ENCODE measurements at regions not wholly inside any gene's neighbourhood (a gene's known extent, or its start where the extent isn't known, plus 50 kb on each side); places are given as distances from the start of the nearest gene placed in this dataset.

DNA sequence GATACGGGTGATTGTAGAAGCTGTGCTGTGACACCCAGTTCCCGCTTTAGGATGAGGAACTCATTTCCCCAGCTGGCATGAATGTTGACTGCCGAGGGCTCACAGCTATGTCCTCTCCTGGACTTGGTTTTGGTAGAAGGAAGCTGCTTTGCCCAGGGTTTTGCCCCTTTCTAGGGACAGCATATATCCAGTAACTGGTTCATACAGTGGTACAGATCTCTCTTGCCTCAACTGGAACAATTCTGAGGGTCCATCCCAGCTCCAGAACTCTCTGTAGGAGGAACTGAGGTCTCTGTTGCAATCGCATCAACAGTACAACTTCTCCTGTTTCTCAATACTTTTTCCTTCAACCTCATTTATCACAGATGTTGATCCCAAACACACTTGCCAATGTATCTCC is 54.5 kb upstream of the FNDC3B start:
- Histone ChIP-seq H3K27ac (replicated peaks in 1 of 4) (no peak overlapping the region), H3K4me1 (peaks cover 0 to 7% (median 3%) of the 10 kb centered on the region in 4 donors), H3K27me3 (no peaks in the 10 kb centered on the region), H3K9me3 (no peaks in the 10 kb centered on the region), H3K4me3 (no peak overlapping the region), H3K36me3 (no peaks in the 10 kb centered on the region)
- intact Hi-C loops (cut with DNase I), result no loop called here
- TF ChIP-seq POLR2AphosphoS5 (IDR thresholded peaks at IDR 0.05) (no peak), EP300 (IDR thresholded peaks at IDR 0.05) (no peak), POLR2A (IDR thresholded peaks at IDR 0.05; ENCODE audit: low read depth) (no peak)
- TF ChIP-seq, protein P1, sequence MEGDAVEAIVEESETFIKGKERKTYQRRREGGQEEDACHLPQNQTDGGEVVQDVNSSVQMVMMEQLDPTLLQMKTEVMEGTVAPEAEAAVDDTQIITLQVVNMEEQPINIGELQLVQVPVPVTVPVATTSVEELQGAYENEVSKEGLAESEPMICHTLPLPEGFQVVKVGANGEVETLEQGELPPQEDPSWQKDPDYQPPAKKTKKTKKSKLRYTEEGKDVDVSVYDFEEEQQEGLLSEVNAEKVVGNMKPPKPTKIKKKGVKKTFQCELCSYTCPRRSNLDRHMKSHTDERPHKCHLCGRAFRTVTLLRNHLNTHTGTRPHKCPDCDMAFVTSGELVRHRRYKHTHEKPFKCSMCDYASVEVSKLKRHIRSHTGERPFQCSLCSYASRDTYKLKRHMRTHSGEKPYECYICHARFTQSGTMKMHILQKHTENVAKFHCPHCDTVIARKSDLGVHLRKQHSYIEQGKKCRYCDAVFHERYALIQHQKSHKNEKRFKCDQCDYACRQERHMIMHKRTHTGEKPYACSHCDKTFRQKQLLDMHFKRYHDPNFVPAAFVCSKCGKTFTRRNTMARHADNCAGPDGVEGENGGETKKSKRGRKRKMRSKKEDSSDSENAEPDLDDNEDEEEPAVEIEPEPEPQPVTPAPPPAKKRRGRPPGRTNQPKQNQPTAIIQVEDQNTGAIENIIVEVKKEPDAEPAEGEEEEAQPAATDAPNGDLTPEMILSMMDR (IDR thresholded peaks at IDR 0.05), result no peak
- DNase-seq (ENCODE audit: extremely low spot score), result no peak
- WGBS, result 94% methylated on average over 4 of the region's 4 CpGs

GRCh38 chr3:171986176-171986575 is 53.2 kb upstream of the FNDC3B start:
- H3K27me3 ChIP-seq, result no peaks in the 10 kb centered on the region
- H3K4me3 ChIP-seq, result no peak overlapping the region
- no peak for DNase-seq (ENCODE audit: extremely low spot score)
- no peak overlapping the region for H3K27ac ChIP-seq (replicated peaks in 1 of 4)
- WGBS, result 71% methylated on average over 3 of the region's 3 CpGs
- no peak for TF ChIP-seq EP300 (IDR thresholded peaks at IDR 0.05)
- TF ChIP-seq, protein P1 (IDR thresholded peaks at IDR 0.05), result no peak
- TF ChIP-seq POLR2AphosphoS5 (IDR thresholded peaks at IDR 0.05), result no peak
- TF ChIP-seq POLR2A (IDR thresholded peaks at IDR 0.05; ENCODE audit: low read depth), result no peak
- intact Hi-C loops (cut with DNase I), result no loop called here
- peaks cover 0 to 7% (median 3%) of the 10 kb centered on the region in 4 donors for H3K4me1 ChIP-seq
- no peaks in the 10 kb centered on the region for H3K9me3 ChIP-seq
- no peaks in the 10 kb centered on the region for H3K36me3 ChIP-seq

- H3K9me3 ChIP-seq, result no peaks in the 10 kb centered on the region
- H3K36me3 ChIP-seq, result no peaks in the 10 kb centered on the region
- no peaks in the 10 kb centered on the region for H3K27me3 ChIP-seq
- WGBS, result 65% methylated on average over 3 of the region's 3 CpGs
- H3K27ac ChIP-seq (replicated peaks in 1 of 4), result no peak overlapping the region
- DNase-seq (ENCODE audit: extremely low spot score), result no peak
- TF ChIP-seq, protein P1 (IDR thresholded peaks at IDR 0.05), result no peak
- no peak for TF ChIP-seq POLR2AphosphoS5 (IDR thresholded peaks at IDR 0.05)
- TF ChIP-seq POLR2A (IDR thresholded peaks at IDR 0.05; ENCODE audit: low read depth), result no peak
- no peak for TF ChIP-seq EP300 (IDR thresholded peaks at IDR 0.05)
- peaks cover 0 to 7% (median 3%) of the 10 kb centered on the region in 4 donors for H3K4me1 ChIP-seq
- intact Hi-C loops (cut with DNase I), result no loop called here
- H3K4me3 ChIP-seq, result no peak overlapping the region
These were observed 52.4 kb upstream of the FNDC3B start for GRCh38 chr3:171986757-171987518.

All from esophagus muscularis mucosa (tissue), 4 donors.